ENCODE measurements at regions not wholly inside any gene's neighbourhood (a gene's known extent, or its start where the extent isn't known, plus 50 kb on each side); places are given as distances from the start of the nearest gene placed in this dataset.

DNA sequence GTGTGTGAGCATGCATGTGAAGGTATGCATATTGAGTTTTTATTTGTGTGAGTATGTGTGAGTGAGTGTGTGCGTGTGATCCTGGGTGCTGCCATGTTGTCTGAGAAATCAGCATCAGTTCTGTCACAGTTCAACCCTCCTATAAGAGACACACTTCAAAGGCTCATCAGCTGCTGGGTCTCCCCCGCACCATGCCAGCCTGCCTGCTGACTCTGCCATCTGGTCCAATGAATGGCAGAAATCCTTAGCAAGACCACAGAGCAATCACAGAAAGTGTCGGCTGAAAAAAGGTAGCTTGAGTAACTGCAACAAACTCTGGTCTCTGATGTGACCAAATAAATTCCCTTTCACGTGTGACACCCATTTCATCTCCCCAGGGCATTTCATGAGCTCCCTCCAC is 381.8 kb upstream of the MAF start:
- ChIA-PET CTCF (no interaction called here), POLR2A (ENCODE audit: low non-redundant PET) (no interaction called here)
- BruUV-seq (replicated peaks) = no TSS peak

DNA sequence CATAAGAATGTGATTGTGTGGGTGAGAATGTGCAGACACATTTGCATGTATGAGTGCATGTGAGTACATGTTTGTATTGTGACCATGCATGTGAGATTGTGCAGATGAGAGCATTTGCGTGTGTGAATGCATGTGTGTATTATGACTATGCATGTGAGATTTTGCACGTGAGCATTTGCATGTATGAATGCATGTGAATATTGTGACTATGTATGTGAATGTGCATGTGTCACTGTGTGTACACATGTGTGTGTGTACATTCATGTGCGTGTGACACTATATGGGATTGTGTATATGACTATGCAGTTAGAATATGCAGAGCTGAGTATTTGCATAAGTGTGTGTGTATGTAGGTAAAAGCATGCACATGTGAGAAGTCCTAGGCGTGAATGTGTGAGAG is 381.3 kb upstream of the MAF start:
- intact Hi-C loops (cut with micrococcal nuclease; ENCODE audit: unreplicated experiment) = no loop called here
- POLR2A ChIA-PET (ENCODE audit: low non-redundant PET) = no interaction called here
- TF ChIP-seq, protein P1, sequence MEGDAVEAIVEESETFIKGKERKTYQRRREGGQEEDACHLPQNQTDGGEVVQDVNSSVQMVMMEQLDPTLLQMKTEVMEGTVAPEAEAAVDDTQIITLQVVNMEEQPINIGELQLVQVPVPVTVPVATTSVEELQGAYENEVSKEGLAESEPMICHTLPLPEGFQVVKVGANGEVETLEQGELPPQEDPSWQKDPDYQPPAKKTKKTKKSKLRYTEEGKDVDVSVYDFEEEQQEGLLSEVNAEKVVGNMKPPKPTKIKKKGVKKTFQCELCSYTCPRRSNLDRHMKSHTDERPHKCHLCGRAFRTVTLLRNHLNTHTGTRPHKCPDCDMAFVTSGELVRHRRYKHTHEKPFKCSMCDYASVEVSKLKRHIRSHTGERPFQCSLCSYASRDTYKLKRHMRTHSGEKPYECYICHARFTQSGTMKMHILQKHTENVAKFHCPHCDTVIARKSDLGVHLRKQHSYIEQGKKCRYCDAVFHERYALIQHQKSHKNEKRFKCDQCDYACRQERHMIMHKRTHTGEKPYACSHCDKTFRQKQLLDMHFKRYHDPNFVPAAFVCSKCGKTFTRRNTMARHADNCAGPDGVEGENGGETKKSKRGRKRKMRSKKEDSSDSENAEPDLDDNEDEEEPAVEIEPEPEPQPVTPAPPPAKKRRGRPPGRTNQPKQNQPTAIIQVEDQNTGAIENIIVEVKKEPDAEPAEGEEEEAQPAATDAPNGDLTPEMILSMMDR (conservative IDR thresholded peaks at IDR 0.05; ENCODE audit: low read depth, low read length) = no peak
- no peak for TF ChIP-seq EZH2 (IDR thresholded peaks at IDR 0.05; ENCODE audit: borderline replicate concordance, low read depth, low read length, poor library complexity, severe bottlenecking)
- no peak overlapping the region for H3K27ac ChIP-seq (ENCODE audit: low read depth, low read length, poor library complexity, severe bottlenecking)
- no peak overlapping the region for H3K4me3 ChIP-seq (ENCODE audit: low read depth, low read length, poor library complexity, severe bottlenecking)
- H3K27me3 ChIP-seq (replicated peaks; ENCODE audit: insufficient read depth, low read depth, low read length, poor library complexity) = no peaks in the 10 kb centered on the region
- BruUV-seq (replicated peaks) = no TSS peak
- H3K36me3 ChIP-seq (ENCODE audit: insufficient read depth, low read length, poor library complexity, severe bottlenecking) = no peaks in the 10 kb centered on the region
- H3K9me3 ChIP-seq (ENCODE audit: low read depth, low read length, poor library complexity, severe bottlenecking) = peaks cover 5% of the 10 kb centered on the region
- CTCF ChIA-PET = no interaction called here
- no peaks in the 10 kb centered on the region for H3K4me1 ChIP-seq (ENCODE audit: insufficient read depth, low read length, poor library complexity, severe bottlenecking)
- no peak for DNase-seq (ENCODE audit: low spot score)

More for the DNA sequence above, 381.8 kb upstream of the MAF start:
- H3K27me3 ChIP-seq (replicated peaks; ENCODE audit: insufficient read depth, low read depth, low read length, poor library complexity) = no peaks in the 10 kb centered on the region
- no peaks in the 10 kb centered on the region for H3K36me3 ChIP-seq (ENCODE audit: insufficient read depth, low read length, poor library complexity, severe bottlenecking)
- intact Hi-C loops (cut with micrococcal nuclease; ENCODE audit: unreplicated experiment) = no loop called here
- no peaks in the 10 kb centered on the region for H3K4me1 ChIP-seq (ENCODE audit: insufficient read depth, low read length, poor library complexity, severe bottlenecking)
- H3K4me3 ChIP-seq (ENCODE audit: low read depth, low read length, poor library complexity, severe bottlenecking) = no peak overlapping the region
- no peak overlapping the region for H3K27ac ChIP-seq (ENCODE audit: low read depth, low read length, poor library complexity, severe bottlenecking)
- TF ChIP-seq, protein P1 (conservative IDR thresholded peaks at IDR 0.05; ENCODE audit: low read depth, low read length) = no peak
- no peak for TF ChIP-seq EZH2 (IDR thresholded peaks at IDR 0.05; ENCODE audit: borderline replicate concordance, low read depth, low read length, poor library complexity, severe bottlenecking)
- no peaks in the 10 kb centered on the region for H3K9me3 ChIP-seq (ENCODE audit: low read depth, low read length, poor library complexity, severe bottlenecking)
- DNase-seq (ENCODE audit: low spot score) = no peak

DNA sequence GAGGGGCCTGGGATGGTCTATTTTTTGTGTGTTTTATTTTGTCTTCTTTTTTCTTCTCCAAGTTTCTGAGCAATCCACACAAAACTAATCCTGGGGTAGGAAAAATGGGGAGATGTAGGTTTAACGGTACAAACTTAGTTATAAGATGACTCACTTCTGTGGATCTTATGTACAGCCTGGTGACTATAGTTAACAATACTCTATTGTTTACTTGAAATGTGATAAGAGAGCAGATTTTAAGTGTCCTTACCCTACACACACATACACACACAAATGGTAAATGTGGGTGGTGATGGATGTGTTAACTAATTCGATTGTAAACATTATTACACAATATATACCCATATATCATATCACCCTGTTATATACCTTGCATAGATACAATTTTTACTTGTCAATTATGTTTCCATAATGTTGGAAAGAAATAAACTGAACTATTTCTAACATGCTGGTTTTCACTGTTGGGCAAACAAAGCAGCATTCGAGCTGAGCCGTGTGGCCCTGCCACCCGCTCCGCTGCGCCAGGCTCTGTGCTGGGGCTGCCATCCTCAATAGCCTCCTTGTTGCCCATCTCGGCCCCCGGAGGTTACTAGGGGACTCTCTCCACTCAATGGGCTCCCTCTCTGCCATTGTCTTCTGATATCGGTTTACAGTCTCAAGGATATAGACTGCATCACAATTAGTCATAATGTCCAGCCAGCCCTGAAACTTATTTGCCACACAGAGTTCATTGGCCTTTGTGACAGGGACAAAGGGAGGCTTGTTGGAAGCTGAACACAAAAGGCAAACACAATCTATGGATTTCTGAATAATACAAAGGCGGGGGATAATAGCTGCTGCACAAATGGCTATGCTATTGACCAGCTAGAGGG is 380.3 kb upstream of the MAF start:
- CTCF ChIA-PET = no interaction called here
- no peak overlapping the region for H3K4me3 ChIP-seq (ENCODE audit: low read depth, low read length, poor library complexity, severe bottlenecking)
- TF ChIP-seq, protein P1 (conservative IDR thresholded peaks at IDR 0.05; ENCODE audit: low read depth, low read length) = no peak
- no peak for TF ChIP-seq EZH2 (IDR thresholded peaks at IDR 0.05; ENCODE audit: borderline replicate concordance, low read depth, low read length, poor library complexity, severe bottlenecking)

More for the DNA sequence above, 380.3 kb upstream of the MAF start:
- intact Hi-C loops (cut with micrococcal nuclease; ENCODE audit: unreplicated experiment) = no loop called here
- no peaks in the 10 kb centered on the region for H3K36me3 ChIP-seq (ENCODE audit: insufficient read depth, low read length, poor library complexity, severe bottlenecking)
- peaks cover 7% of the 10 kb centered on the region for H3K9me3 ChIP-seq (ENCODE audit: low read depth, low read length, poor library complexity, severe bottlenecking)
- no peak for DNase-seq (ENCODE audit: low spot score)
- no peaks in the 10 kb centered on the region for H3K4me1 ChIP-seq (ENCODE audit: insufficient read depth, low read length, poor library complexity, severe bottlenecking)
- BruUV-seq (replicated peaks) = no TSS peak
- H3K27me3 ChIP-seq (replicated peaks; ENCODE audit: insufficient read depth, low read depth, low read length, poor library complexity) = no peaks in the 10 kb centered on the region
- H3K27ac ChIP-seq (ENCODE audit: low read depth, low read length, poor library complexity, severe bottlenecking) = no peak overlapping the region
- POLR2A ChIA-PET (ENCODE audit: low non-redundant PET) = no interaction called here
